ENCODE measurements at regions not wholly inside any gene's neighbourhood (a gene's known extent, or its start where the extent isn't known, plus 50 kb on each side); places are given as distances from the start of the nearest gene placed in this dataset.

GRCh38 chr1:108055387-108055786, 90.4 kb upstream of the VAV3 start:
- TF ChIP-seq CTCF (IDR thresholded peaks at IDR 0.05), result no peak
- TF ChIP-seq POLR2A (IDR thresholded peaks at IDR 0.05), result no peak
